GM23338 (cell line): ENCODE measurements at regions not wholly inside any gene's neighbourhood (a gene's known extent, or its start where the extent isn't known, plus 50 kb on each side); places are given as distances from the start of the nearest gene placed in this dataset.

Source experiments
- ATAC-seq: fragments of 200-7000 bp; cut with Tn5 transposase; 3 replicates; pipeline ENCODE4 v1.9.1; 2020
- DNase-seq: peaks from one replicate; pipeline ENCODE4 v3.0.0-alpha.2; 2015; ENCODE audit warnings: low spot score
- H2AFZ ChIP-seq: fragments of 200-600 bp; sonication (generic); 2 replicates; pipeline ENCODE4 v1.8.0; 2016; ENCODE audit warnings: antibody characterized with exemption, mild to moderate bottlenecking, moderate library complexity
- H3F3A ChIP-seq: fragments of 200-600 bp; sonication (generic); replicated peaks from 2 replicates; pipeline ENCODE4 v1.8.0; 2017; ENCODE audit warnings: antibody characterized with exemption, mixed run types, low read depth
- H3K27ac ChIP-seq: fragments of 200-600 bp; sonication (generic); 2 replicates; pipeline ENCODE4 v1.6.1; 2016; ENCODE audit warnings: low read depth
- H3K27me3 ChIP-seq: fragments of 200-600 bp; sonication (generic); 2 replicates; pipeline ENCODE4 v1.8.0; 2016; ENCODE audit warnings: mild to moderate bottlenecking, mixed run types, moderate library complexity; ENCODE audit not compliant: insufficient read depth
- H3K36me3 ChIP-seq: fragments of 200-600 bp; sonication (generic); 2 replicates; pipeline ENCODE4 v1.8.0; 2016; ENCODE audit warnings: mild to moderate bottlenecking; ENCODE audit not compliant: insufficient read depth
- H3K4me1 ChIP-seq: fragments of 200-600 bp; sonication (generic); 2 replicates; pipeline ENCODE4 v1.8.0; 2016; ENCODE audit warnings: mild to moderate bottlenecking, moderate library complexity; ENCODE audit not compliant: insufficient read depth
- H3K4me2 ChIP-seq: fragments of 200-600 bp; sonication (generic); 2 replicates; pipeline ENCODE4 v1.7.1; 2017; ENCODE audit warnings: mixed run types
- H3K4me3 ChIP-seq: fragments of 200-600 bp; sonication (generic); 2 replicates; pipeline ENCODE4 v1.6.1; 2016; ENCODE audit warnings: mixed run types
- H3K79me2 ChIP-seq: fragments of 200-600 bp; sonication (generic); replicated peaks from 2 replicates; pipeline ENCODE4 v1.8.0; 2017; ENCODE audit warnings: mild to moderate bottlenecking; ENCODE audit not compliant: insufficient read depth
- H3K9me2 ChIP-seq: fragments of 200-600 bp; sonication (generic); 2 replicates; pipeline ENCODE4 v1.8.0; 2017; ENCODE audit not compliant: insufficient read depth
- H4K20me1 ChIP-seq: fragments of 200-600 bp; sonication (generic); replicated peaks from 2 replicates; pipeline ENCODE4 v1.8.0; 2017; ENCODE audit warnings: mild to moderate bottlenecking; ENCODE audit not compliant: insufficient read depth
- H3K27ac Mint-ChIP-seq: 2 replicates; pipeline ENCODE4 v1.8.0; 2020; ENCODE audit warnings: inconsistent platforms, mild to moderate bottlenecking, moderate library complexity, mixed read lengths
- H3K27me3 Mint-ChIP-seq: 3 replicates; pipeline ENCODE4 v1.8.0; 2022; ENCODE audit warnings: low read depth, mild to moderate bottlenecking, moderate library complexity, mixed read lengths, inconsistent platforms; ENCODE audit not compliant: insufficient read depth, poor library complexity
- H3K36me3 Mint-ChIP-seq: 3 replicates; pipeline ENCODE4 v1.8.0; 2021; ENCODE audit warnings: low read depth, mild to moderate bottlenecking, inconsistent platforms, moderate library complexity, mixed read lengths
- H3K4me1 Mint-ChIP-seq: 3 replicates; pipeline ENCODE4 v1.8.0; 2020; ENCODE audit warnings: mild to moderate bottlenecking, inconsistent platforms, mixed read lengths
- H3K4me3 Mint-ChIP-seq: 3 replicates; pipeline ENCODE4 v1.8.0; 2021; ENCODE audit warnings: moderate library complexity, mild to moderate bottlenecking, inconsistent platforms, mixed read lengths
- H3K9me3 Mint-ChIP-seq: 3 replicates; pipeline ENCODE4 v1.8.0; 2020; ENCODE audit warnings: moderate library complexity, mild to moderate bottlenecking, inconsistent platforms, mixed read lengths
- CREB1 ChIP-seq: fragments of 250-450 bp; sonication (Bioruptor Pico); IDR thresholded peaks from 2 replicates; pipeline ENCODE4 v1.5.0; 2020; ENCODE audit warnings: low read depth, mild to moderate bottlenecking, moderate library complexity
- EZH2 ChIP-seq: fragments of 200-600 bp; sonication (generic); IDR thresholded peaks from one replicate; pipeline ENCODE4 v1.8.0; 2017; ENCODE audit warnings: antibody characterized with exemption, mild to moderate bottlenecking, low read depth; ENCODE audit not compliant: unreplicated experiment
- EZH2phosphoT487 ChIP-seq: fragments of 200-600 bp; sonication (generic); IDR thresholded peaks from one replicate; pipeline ENCODE4 v1.8.1; 2018; ENCODE audit warnings: antibody characterized with exemption; ENCODE audit not compliant: unreplicated experiment
- JUNB ChIP-seq: IDR thresholded peaks from one replicate; pipeline ENCODE4 v1.6.1; 2016; ENCODE audit warnings: antibody characterized with exemption; ENCODE audit not compliant: unreplicated experiment
- NANOG ChIP-seq: IDR thresholded peaks from 2 replicates; pipeline ENCODE4 v1.6.1; 2016; ENCODE audit warnings: antibody characterized with exemption, borderline replicate concordance
- POLR2AphosphoS5 ChIP-seq: IDR thresholded peaks from 2 replicates; pipeline ENCODE4 v1.6.1; 2016; ENCODE audit warnings: antibody characterized with exemption, low read depth
- STAT1 ChIP-seq: IDR thresholded peaks from one replicate; pipeline ENCODE4 v1.6.1; 2016; ENCODE audit warnings: antibody characterized with exemption; ENCODE audit not compliant: unreplicated experiment
- ZNF114 ChIP-seq: fragments of 250-450 bp; sonication (Bioruptor Pico); IDR thresholded peaks from 2 replicates; pipeline ENCODE4 v1.5.0; 2020; ENCODE audit warnings: mild to moderate bottlenecking, moderate library complexity
- ZNF331 ChIP-seq: fragments of 250-450 bp; sonication (Bioruptor Pico); IDR thresholded peaks from 2 replicates; pipeline ENCODE4 v1.5.0; 2020; ENCODE audit warnings: low read depth, mild to moderate bottlenecking, moderate library complexity
- TF ChIP-seq, protein P1 (sequence below), 2 experiments: fragments of 200-600 bp in 1 of 2; sonication (generic) in 1 of 2; conservative IDR thresholded peaks; 2 replicates each; pipeline versions ENCODE4 v1.5.1 to v1.6.1; 2016 to 2017; ENCODE audit warnings: antibody characterized with exemption in 2 of 2, low read depth in 2 of 2, mild to moderate bottlenecking in 2 of 2, moderate library complexity in 1 of 2
- TF ChIP-seq, protein P2 (sequence below): IDR thresholded peaks from one replicate; pipeline ENCODE4 v1.6.1; 2018; ENCODE audit warnings: antibody characterized with exemption; ENCODE audit not compliant: unreplicated experiment

DNA sequence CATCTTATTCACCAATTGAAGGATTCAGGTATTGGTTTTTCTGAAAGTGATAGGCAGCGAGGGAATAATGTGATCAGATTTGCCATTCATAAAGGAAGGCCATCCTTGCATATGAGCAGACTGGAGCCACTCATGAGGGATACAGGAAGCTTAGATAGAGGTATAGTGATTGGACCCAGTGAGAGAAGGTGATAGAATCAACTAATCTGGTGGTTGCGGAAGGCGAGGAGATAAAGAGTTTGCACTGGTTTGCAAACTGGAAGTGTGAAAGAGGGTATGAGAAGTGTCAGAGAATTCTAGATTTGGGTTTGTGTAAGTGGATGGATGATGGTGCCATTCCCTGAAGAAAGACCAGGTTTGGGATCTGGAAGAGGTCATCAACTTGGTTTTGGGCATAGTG is 57.3 kb upstream of the RASGEF1B start (continued):
- TF ChIP-seq EZH2 (no peak), JUNB (no peak), NANOG (no peak), STAT1 (no peak), ZNF331 (CRISPR knock-in tag) (no peak), ZNF114 (no peak), POLR2AphosphoS5 (no peak), CREB1 (CRISPR knock-in tag) (no peak)
- TF ChIP-seq, protein P1, sequence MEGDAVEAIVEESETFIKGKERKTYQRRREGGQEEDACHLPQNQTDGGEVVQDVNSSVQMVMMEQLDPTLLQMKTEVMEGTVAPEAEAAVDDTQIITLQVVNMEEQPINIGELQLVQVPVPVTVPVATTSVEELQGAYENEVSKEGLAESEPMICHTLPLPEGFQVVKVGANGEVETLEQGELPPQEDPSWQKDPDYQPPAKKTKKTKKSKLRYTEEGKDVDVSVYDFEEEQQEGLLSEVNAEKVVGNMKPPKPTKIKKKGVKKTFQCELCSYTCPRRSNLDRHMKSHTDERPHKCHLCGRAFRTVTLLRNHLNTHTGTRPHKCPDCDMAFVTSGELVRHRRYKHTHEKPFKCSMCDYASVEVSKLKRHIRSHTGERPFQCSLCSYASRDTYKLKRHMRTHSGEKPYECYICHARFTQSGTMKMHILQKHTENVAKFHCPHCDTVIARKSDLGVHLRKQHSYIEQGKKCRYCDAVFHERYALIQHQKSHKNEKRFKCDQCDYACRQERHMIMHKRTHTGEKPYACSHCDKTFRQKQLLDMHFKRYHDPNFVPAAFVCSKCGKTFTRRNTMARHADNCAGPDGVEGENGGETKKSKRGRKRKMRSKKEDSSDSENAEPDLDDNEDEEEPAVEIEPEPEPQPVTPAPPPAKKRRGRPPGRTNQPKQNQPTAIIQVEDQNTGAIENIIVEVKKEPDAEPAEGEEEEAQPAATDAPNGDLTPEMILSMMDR (conservative IDR thresholded peaks at IDR 0.05; ENCODE audit: low read depth in 2 of 2) = no peak
- TF ChIP-seq, protein P2, sequence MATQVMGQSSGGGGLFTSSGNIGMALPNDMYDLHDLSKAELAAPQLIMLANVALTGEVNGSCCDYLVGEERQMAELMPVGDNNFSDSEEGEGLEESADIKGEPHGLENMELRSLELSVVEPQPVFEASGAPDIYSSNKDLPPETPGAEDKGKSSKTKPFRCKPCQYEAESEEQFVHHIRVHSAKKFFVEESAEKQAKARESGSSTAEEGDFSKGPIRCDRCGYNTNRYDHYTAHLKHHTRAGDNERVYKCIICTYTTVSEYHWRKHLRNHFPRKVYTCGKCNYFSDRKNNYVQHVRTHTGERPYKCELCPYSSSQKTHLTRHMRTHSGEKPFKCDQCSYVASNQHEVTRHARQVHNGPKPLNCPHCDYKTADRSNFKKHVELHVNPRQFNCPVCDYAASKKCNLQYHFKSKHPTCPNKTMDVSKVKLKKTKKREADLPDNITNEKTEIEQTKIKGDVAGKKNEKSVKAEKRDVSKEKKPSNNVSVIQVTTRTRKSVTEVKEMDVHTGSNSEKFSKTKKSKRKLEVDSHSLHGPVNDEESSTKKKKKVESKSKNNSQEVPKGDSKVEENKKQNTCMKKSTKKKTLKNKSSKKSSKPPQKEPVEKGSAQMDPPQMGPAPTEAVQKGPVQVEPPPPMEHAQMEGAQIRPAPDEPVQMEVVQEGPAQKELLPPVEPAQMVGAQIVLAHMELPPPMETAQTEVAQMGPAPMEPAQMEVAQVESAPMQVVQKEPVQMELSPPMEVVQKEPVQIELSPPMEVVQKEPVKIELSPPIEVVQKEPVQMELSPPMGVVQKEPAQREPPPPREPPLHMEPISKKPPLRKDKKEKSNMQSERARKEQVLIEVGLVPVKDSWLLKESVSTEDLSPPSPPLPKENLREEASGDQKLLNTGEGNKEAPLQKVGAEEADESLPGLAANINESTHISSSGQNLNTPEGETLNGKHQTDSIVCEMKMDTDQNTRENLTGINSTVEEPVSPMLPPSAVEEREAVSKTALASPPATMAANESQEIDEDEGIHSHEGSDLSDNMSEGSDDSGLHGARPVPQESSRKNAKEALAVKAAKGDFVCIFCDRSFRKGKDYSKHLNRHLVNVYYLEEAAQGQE = no peak

- Histone ChIP-seq H3F3A (no peaks in the 10 kb centered on the region), H4K20me1 (no peaks in the 10 kb centered on the region), H3K27ac (no peak overlapping the region), H3K4me1 (no peaks in the 10 kb centered on the region), H3K4me3 (no peak overlapping the region), H3K27me3 (no peaks in the 10 kb centered on the region), H3K79me2 (no peaks in the 10 kb centered on the region), H3K36me3 (no peaks in the 10 kb centered on the region), H3K4me2 (no peak overlapping the region), H3K9me2 (0 out of 2 replicates have a peak, but pooled peaks cover 6% of the 10 kb centered on the region), H2AFZ (no peak overlapping the region)
- ATAC-seq (no peak), DNase-seq (no peak)
- Mint-ChIP-seq H3K4me3 (no peak overlapping the region), H3K27me3 (no peaks in the 10 kb centered on the region), H3K4me1 (no peaks in the 10 kb centered on the region), H3K9me3 (peaks cover 23% of the 10 kb centered on the region), H3K36me3 (peaks cover 8% of the 10 kb centered on the region; the same call in 2 of the 3 replicates), H3K27ac (no peak overlapping the region)
- no peak for TF ChIP-seq NANOG
- TF ChIP-seq, protein P2 = no peak
- no peak for TF ChIP-seq EZH2phosphoT487
These were observed 56.5 kb upstream of the RASGEF1B start for GRCh38 chr4:81528200-81528599.
